ENCODE measurements at regions not wholly inside any gene's neighbourhood (a gene's known extent, or its start where the extent isn't known, plus 50 kb on each side); places are given as distances from the start of the nearest gene placed in this dataset.

GRCh38 chr15:29434280-29434679 lies 164.7 kb upstream of the NSMCE3 start:
- TF ChIP-seq, protein P1, sequence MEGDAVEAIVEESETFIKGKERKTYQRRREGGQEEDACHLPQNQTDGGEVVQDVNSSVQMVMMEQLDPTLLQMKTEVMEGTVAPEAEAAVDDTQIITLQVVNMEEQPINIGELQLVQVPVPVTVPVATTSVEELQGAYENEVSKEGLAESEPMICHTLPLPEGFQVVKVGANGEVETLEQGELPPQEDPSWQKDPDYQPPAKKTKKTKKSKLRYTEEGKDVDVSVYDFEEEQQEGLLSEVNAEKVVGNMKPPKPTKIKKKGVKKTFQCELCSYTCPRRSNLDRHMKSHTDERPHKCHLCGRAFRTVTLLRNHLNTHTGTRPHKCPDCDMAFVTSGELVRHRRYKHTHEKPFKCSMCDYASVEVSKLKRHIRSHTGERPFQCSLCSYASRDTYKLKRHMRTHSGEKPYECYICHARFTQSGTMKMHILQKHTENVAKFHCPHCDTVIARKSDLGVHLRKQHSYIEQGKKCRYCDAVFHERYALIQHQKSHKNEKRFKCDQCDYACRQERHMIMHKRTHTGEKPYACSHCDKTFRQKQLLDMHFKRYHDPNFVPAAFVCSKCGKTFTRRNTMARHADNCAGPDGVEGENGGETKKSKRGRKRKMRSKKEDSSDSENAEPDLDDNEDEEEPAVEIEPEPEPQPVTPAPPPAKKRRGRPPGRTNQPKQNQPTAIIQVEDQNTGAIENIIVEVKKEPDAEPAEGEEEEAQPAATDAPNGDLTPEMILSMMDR (IDR thresholded peaks at IDR 0.05): no peak
- no peak for TF ChIP-seq POLR2A (IDR thresholded peaks at IDR 0.05)
